DND-41 (cell line): ENCODE measurements at regions not wholly inside any gene's neighbourhood (a gene's known extent, or its start where the extent isn't known, plus 50 kb on each side); places are given as distances from the start of the nearest gene placed in this dataset.
A peak's percentile ranks its signal among the peaks of the same experiment; 100 is the strongest.

Source experiments
- ATAC-seq: fragments of 200-7000 bp; cut with Tn5 transposase; 3 replicates; pipeline ENCODE4 v1.9.1; 2021; ENCODE audit warnings: low read depth; ENCODE audit not compliant: insufficient read depth
- DNase-seq: peaks from one replicate; pipeline ENCODE4 v3.0.0-alpha.2; 2020
- H2AFZ ChIP-seq: 2 replicates; pipeline ENCODE4 v1.6.0; 2012; ENCODE audit warnings: low read depth, low read length
- H3K27ac ChIP-seq: 2 replicates; pipeline ENCODE4 v1.5.1; 2012; ENCODE audit warnings: low read length, inconsistent platforms
- H3K27me3 ChIP-seq: fragments of 200-600 bp; sonication (generic); 2 replicates; pipeline ENCODE4 v1.6.0; 2012; ENCODE audit warnings: low read length, mild to moderate bottlenecking, inconsistent platforms; ENCODE audit not compliant: insufficient read depth, poor library complexity
- H3K36me3 ChIP-seq: 2 replicates; pipeline ENCODE4 v1.5.1; 2012; ENCODE audit warnings: low read length, inconsistent platforms; ENCODE audit not compliant: insufficient read depth
- H3K4me1 ChIP-seq: 2 replicates; pipeline ENCODE4 v1.5.1; 2012; ENCODE audit warnings: mild to moderate bottlenecking, low read length; ENCODE audit not compliant: insufficient read depth
- H3K4me2 ChIP-seq: 2 replicates; pipeline ENCODE4 v1.6.0; 2012; ENCODE audit warnings: mild to moderate bottlenecking, moderate library complexity, low read length, inconsistent platforms; ENCODE audit not compliant: insufficient read depth
- H3K4me3 ChIP-seq, 2 experiments: fragments of 200-600 bp in 1 of 2; shearing (Covaris generic) in 1 of 2; 2 replicates each; pipeline ENCODE4 v1.5.1; 2012 to 2016; ENCODE audit warnings: inconsistent platforms in 2 of 2, low read length in 2 of 2, mild to moderate bottlenecking in 2 of 2, low read depth in 1 of 2, moderate library complexity in 1 of 2
- H3K79me2 ChIP-seq: 2 replicates; pipeline ENCODE4 v1.6.0; 2012; ENCODE audit warnings: low read length, inconsistent platforms; ENCODE audit not compliant: insufficient read depth
- H3K9ac ChIP-seq: 2 replicates; pipeline ENCODE4 v1.6.0; 2012; ENCODE audit warnings: low read depth, mild to moderate bottlenecking, inconsistent platforms, low read length, moderate library complexity
- H3K9me3 ChIP-seq: 2 replicates; pipeline ENCODE4 v1.5.1; 2012; ENCODE audit warnings: low read length, moderate library complexity, mild to moderate bottlenecking, inconsistent platforms; ENCODE audit not compliant: insufficient read depth, severe bottlenecking
- H4K20me1 ChIP-seq: 2 replicates; pipeline ENCODE4 v1.6.0; 2012; ENCODE audit warnings: low read length; ENCODE audit not compliant: insufficient read depth
- EZH2 ChIP-seq: IDR thresholded peaks from 3 replicates; pipeline ENCODE4 v1.6.1; 2012; ENCODE audit warnings: borderline replicate concordance, low read depth, mild to moderate bottlenecking, moderate library complexity, low read length, inconsistent platforms; ENCODE audit not compliant: severe bottlenecking
- TF ChIP-seq, protein P1 (sequence below): IDR thresholded peaks from 2 replicates; pipeline ENCODE4 v1.5.1; 2012; ENCODE audit warnings: borderline replicate concordance, low read length, moderate library complexity, mild to moderate bottlenecking; ENCODE audit not compliant: poor library complexity, severe bottlenecking; ENCODE audit errors: extremely low read depth

GRCh38 chr7:17037356-17037755 is 155.6 kb upstream of the AGR3 start:
- no peak overlapping the region for H3K27ac ChIP-seq
- no peak for ATAC-seq
- TF ChIP-seq EZH2, result no peak
- TF ChIP-seq, protein P1, sequence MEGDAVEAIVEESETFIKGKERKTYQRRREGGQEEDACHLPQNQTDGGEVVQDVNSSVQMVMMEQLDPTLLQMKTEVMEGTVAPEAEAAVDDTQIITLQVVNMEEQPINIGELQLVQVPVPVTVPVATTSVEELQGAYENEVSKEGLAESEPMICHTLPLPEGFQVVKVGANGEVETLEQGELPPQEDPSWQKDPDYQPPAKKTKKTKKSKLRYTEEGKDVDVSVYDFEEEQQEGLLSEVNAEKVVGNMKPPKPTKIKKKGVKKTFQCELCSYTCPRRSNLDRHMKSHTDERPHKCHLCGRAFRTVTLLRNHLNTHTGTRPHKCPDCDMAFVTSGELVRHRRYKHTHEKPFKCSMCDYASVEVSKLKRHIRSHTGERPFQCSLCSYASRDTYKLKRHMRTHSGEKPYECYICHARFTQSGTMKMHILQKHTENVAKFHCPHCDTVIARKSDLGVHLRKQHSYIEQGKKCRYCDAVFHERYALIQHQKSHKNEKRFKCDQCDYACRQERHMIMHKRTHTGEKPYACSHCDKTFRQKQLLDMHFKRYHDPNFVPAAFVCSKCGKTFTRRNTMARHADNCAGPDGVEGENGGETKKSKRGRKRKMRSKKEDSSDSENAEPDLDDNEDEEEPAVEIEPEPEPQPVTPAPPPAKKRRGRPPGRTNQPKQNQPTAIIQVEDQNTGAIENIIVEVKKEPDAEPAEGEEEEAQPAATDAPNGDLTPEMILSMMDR, result no peak
- H4K20me1 ChIP-seq, result no peaks in the 10 kb centered on the region
- no peaks in the 10 kb centered on the region for H3K27me3 ChIP-seq
- H3K79me2 ChIP-seq, result no peaks in the 10 kb centered on the region
- no peak for DNase-seq
- H3K4me2 ChIP-seq, result no peak overlapping the region
- H3K9ac ChIP-seq, result no peak overlapping the region
- no peak overlapping the region for H2AFZ ChIP-seq
- no peak overlapping the region for H3K4me3 ChIP-seq
- no peaks in the 10 kb centered on the region for H3K36me3 ChIP-seq
- H3K9me3 ChIP-seq, result no peaks in the 10 kb centered on the region
- peaks cover 14% of the 10 kb centered on the region for H3K4me1 ChIP-seq

GRCh38 chr7:17038160-17038782 is 156.5 kb upstream of the AGR3 start:
- no peak for ATAC-seq
- DNase-seq, result no peak
- TF ChIP-seq EZH2, result no peak
- TF ChIP-seq, protein P1, result no peak

DNA sequence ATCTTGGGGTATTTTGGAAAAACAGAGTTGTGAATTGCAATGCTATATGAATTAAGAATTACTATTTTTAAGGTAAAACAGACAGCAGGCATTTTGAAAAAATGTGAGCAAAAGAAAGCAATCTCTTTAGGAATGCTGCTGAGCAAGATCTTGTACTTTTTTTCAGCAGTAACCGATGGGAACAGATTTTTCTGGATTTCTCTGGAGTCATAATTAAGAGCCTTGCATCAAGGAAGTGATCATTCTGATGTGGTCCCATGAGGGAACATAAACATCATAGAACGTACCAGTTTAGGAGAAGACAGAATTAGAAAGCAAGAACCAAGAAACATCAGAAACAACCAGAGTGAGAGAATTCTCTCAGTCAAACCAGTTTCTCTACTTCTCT is 157.0 kb upstream of the AGR3 start:
- TF ChIP-seq, protein P1, result no peak
- no peak for TF ChIP-seq EZH2
- no peak overlapping the region for H3K27ac ChIP-seq
- H3K79me2 ChIP-seq, result no peaks in the 10 kb centered on the region
- DNase-seq (no peak), ATAC-seq (no peak)
- H3K27me3 ChIP-seq, result no peaks in the 10 kb centered on the region
- H3K4me2 ChIP-seq, result no peak overlapping the region
- peak overlapping the region; percentile 34; the same call in 1 of the 2 replicates for H2AFZ ChIP-seq
- H3K9me3 ChIP-seq, result no peaks in the 10 kb centered on the region
- peaks cover 20% of the 10 kb centered on the region for H3K4me1 ChIP-seq
- no peak overlapping the region for H3K4me3 ChIP-seq
- no peaks in the 10 kb centered on the region for H3K36me3 ChIP-seq
- H3K9ac ChIP-seq, result no peak overlapping the region
- H4K20me1 ChIP-seq, result no peaks in the 10 kb centered on the region

More at GRCh38 chr7:17038160-17038782, 156.5 kb upstream of the AGR3 start:
- Histone ChIP-seq H3K4me1 (peaks cover 18% of the 10 kb centered on the region), H3K4me3 (no peak overlapping the region), H3K9me3 (no peaks in the 10 kb centered on the region), H3K27ac (no peak overlapping the region), H2AFZ (no peak overlapping the region), H3K9ac (no peak overlapping the region), H3K4me2 (no peak overlapping the region), H3K27me3 (no peaks in the 10 kb centered on the region), H4K20me1 (no peaks in the 10 kb centered on the region), H3K79me2 (no peaks in the 10 kb centered on the region), H3K36me3 (no peaks in the 10 kb centered on the region)
